Activated naive CD8-positive, alpha-beta T cell (primary cell): ENCODE measurements at regions not wholly inside any gene's neighbourhood (a gene's known extent, or its start where the extent isn't known, plus 50 kb on each side); places are given as distances from the start of the nearest gene placed in this dataset.
"Not testable (repeated sequence)": the region's sequence is repeated elsewhere in the genome, so short reads cannot be mapped to it uniquely, and the experiment has no call there.

Experiments
- H3K27ac Mint-ChIP-seq: one replicate; pipeline ENCODE4 v1.8.0; 2021; ENCODE audit warnings: mixed read lengths
- H3K27me3 Mint-ChIP-seq: one replicate; pipeline ENCODE4 v1.8.0; 2021; ENCODE audit warnings: mixed read lengths
- H3K36me3 Mint-ChIP-seq: one replicate; pipeline ENCODE4 v1.8.0; 2021; ENCODE audit warnings: mixed read lengths
- H3K4me1 Mint-ChIP-seq: one replicate; pipeline ENCODE4 v1.8.0; 2021; ENCODE audit warnings: low read depth, mixed read lengths
- H3K4me3 Mint-ChIP-seq: one replicate; pipeline ENCODE4 v1.8.0; 2021; ENCODE audit warnings: mild to moderate bottlenecking, mixed read lengths
- H3K9me3 Mint-ChIP-seq: one replicate; pipeline ENCODE4 v1.8.0; 2021; ENCODE audit warnings: low read depth, mixed read lengths

DNA sequence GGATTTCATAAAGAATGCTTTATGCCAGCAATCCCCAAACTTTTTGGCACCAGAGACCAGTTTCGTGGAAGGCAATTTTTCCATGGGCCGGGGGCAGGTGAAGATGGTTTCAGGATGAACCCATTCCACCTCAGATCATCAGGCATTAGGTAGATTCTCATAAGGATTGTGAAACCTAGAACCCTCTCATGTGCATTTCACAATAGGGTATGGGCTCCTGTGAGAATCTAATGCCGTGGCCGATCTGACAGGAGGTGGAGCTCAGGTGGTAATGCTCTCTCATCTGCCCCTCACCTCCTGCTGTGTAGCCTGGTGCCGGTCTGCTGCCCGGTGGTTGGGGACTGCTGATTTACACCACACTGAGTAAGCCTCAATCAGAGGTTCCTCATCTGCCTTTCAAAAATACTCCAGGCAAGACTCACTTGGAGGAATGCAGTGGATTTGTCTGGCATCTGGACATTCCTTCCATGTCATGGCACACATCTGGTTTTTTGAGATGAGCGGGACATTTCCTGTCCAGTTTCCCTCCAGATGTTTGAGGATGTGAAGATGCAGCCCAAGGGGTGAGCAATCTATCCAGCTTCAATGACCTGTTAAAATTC, 185.8 kb downstream of the VAPA start:
- Mint-ChIP-seq H3K9me3 (no peaks in the 10 kb centered on the region), H3K4me3 (no peak overlapping the region), H3K27ac (no peak overlapping the region), H3K27me3 (no peaks in the 10 kb centered on the region), H3K36me3 (no peaks in the 10 kb centered on the region), H3K4me1 (no peaks in the 10 kb centered on the region)

DNA sequence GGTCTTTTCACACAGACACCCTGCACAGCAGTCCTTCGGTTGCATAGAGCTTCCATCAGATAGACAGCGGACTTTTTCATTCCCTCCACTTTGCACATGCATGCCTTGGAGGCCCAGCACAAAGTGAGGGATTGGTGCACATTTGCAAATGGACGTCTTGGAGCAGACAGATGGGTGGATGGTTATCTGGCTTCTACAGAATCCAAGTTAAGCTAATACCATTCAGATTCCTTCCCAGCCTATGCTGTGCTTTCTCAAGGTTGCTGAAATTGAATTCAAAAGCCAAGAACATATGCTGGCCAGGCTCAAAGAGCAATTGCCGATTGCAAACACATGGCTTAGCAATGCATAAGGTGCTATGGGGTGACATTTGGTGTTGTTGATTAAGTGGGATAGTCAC, 186.4 kb downstream of the VAPA start:
- Mint-ChIP-seq H3K4me1 (no peaks in the 10 kb centered on the region), H3K36me3 (no peaks in the 10 kb centered on the region)

DNA sequence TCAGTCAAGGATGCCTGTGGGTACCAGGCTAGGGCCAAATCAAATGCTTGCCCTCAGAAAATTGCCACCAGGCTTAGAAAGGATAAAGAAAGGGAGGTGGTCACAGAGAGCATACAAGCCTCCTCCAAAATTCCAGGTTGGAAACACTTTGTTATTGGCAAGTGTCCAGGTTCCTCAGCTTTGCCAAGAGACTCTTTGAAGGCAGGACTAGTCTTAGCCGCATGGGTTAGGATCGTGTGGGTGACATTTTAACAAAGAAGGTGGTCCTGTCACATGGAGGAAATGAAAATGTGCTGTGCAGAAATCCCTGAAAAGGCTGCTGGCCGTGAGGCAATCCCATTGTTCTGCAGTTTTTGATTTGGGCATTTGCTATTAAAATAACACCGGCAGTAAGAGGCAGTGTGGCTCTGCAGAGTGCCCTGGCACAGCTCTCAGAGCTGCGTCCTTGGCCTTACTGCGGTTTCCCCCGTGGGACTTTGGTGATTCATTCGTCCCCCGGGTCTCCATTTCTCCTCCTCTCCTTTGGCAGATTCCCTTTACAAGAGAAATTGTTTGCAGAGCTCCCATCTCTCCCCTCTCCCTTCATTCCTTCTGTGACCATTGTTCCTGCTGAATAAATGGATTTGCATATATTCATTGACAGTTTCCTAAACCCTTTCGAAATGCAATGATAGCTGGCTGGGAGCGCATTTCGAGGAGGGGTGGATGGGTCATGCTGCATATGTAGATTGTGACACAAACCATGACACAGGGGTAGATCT, 187.3 kb downstream of the VAPA start:
- Mint-ChIP-seq H3K36me3 (no peaks in the 10 kb centered on the region), H3K4me1 (no peaks in the 10 kb centered on the region), H3K27me3 (no peaks in the 10 kb centered on the region), H3K4me3 (no peak overlapping the region), H3K9me3 (peaks cover 3% of the 10 kb centered on the region), H3K27ac (no peak overlapping the region)

More for the DNA sequence above, 186.4 kb downstream of the VAPA start:
- Mint-ChIP-seq H3K27me3 (no peaks in the 10 kb centered on the region), H3K9me3 (peaks cover under 1% of the 10 kb centered on the region), H3K27ac (no peak overlapping the region), H3K4me3 (no peak overlapping the region)

DNA sequence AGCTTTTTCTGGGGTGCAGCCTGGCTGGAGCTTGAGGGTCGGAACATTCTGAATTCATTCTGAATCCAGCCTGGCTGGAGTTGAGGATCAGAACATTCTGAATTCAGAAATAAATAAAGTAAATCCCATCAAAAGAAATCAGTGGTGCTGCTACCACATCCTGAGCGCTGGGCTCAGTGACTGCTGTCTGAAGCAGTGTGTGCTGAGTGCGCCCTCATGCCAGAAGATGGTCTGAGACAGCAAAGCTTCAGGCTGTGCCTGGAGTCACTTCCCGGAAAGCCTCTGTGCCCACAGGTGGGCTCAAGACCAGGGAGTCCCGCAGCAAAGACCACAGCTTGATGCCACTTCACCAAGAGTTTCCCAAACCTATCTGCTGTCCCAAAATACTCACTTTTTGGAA, 187.9 kb downstream of the VAPA start:
- Mint-ChIP-seq H3K9me3 (peaks cover 3% of the 10 kb centered on the region), H3K4me3 (no peak overlapping the region), H3K36me3 (no peaks in the 10 kb centered on the region), H3K27me3 (no peaks in the 10 kb centered on the region), H3K4me1 (no peaks in the 10 kb centered on the region), H3K27ac (no peak overlapping the region)

- not testable (repeated sequence) for H3K36me3 Mint-ChIP-seq, H3K4me1 Mint-ChIP-seq, H3K27me3 Mint-ChIP-seq, H3K4me3 Mint-ChIP-seq, H3K9me3 Mint-ChIP-seq, H3K27ac Mint-ChIP-seq
These were observed 191.3 kb downstream of the VAPA start for GRCh38 chr18:10105118-10105517.

DNA sequence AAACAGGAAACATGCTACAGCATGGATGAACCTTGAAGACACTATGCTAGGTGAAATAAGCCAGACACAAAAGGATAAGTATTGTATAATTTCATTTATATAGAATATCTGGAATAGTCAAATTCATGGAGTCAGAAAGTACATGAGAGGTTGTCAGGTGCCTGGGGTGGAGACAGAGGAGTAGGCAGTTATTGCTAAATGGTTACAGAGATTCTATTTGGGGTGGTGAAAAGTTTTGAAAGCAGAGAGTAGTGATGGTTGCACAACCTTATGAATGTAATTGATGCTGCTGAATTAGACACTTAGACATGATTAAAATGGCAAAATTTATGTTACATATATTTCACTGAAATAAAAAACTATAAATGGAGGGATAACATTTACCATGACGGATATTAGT, 197.4 kb downstream of the VAPA start:
- no peaks in the 10 kb centered on the region for H3K4me1 Mint-ChIP-seq
- no peak overlapping the region for H3K4me3 Mint-ChIP-seq
- H3K27ac Mint-ChIP-seq = no peak overlapping the region
- H3K9me3 Mint-ChIP-seq = no peaks in the 10 kb centered on the region
- peaks cover 7% of the 10 kb centered on the region for H3K27me3 Mint-ChIP-seq
- H3K36me3 Mint-ChIP-seq = no peaks in the 10 kb centered on the region

DNA sequence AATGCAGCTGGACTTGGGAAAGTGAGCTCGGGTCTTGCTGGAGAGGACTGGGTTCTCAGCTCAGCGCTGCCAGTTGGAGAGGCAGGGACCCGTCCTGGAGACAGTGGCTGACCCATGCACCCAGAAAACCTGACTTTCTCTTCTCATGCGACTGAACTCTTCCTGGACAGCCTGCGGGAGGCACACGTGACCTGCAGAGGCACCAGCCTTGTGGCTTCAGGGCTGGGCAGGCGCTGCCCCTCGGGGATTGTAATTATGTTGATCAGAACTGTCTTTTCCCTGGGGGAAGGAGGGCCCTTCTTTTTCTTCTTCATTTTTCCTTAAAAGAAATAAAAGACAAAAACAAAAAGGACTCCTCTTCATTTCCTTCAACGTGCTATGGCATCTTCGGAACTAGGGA, 198.1 kb downstream of the VAPA start:
- H3K4me1 Mint-ChIP-seq = no peaks in the 10 kb centered on the region
- no peaks in the 10 kb centered on the region for H3K9me3 Mint-ChIP-seq
- H3K36me3 Mint-ChIP-seq = no peaks in the 10 kb centered on the region
- H3K27me3 Mint-ChIP-seq = peaks cover 7% of the 10 kb centered on the region
- no peak overlapping the region for H3K27ac Mint-ChIP-seq
- no peak overlapping the region for H3K4me3 Mint-ChIP-seq

DNA sequence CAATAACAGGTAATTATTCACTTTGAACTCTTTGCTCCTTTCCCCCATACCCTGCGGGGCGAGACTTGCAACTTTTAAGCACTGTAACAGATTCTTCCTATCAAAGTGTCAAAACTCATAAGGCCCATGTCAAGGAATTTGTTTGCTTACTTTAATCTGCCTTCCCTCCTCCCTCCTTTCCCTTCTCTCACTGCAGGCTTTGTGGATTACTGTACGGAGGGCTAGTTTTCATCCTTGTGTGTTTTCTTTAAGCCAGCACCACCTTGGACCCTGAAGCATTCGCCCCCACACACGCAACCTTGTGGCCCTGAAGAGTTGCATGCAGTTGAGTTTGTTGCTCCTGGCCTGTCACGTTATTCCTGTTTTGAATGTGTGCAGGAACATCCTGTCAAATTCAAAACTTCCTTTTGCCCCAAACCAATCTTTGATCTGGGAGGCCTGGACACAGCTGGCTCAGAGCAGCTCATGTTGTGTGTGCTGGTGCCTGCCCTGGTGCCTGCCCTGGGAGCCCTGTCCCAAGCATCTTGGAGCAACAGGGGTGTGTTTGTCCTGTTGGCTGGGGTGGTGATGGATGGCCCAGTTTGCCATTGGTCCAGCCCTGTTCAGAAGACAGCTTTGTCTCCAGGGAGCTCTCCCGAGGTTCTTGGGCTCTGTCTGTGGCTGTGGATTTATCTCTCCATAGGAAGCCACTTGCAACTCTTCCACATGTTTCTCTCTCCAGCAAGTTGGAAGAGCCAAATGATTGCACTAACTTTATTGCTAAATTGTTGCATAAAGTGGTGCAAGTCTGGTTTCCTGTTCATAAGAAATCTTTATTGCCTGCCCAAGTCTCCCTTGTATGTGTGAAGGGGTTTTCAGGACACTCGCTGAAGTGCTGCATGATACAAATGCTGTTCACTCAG, 199.6 kb downstream of the VAPA start:
- H3K27me3 Mint-ChIP-seq = peaks cover 7% of the 10 kb centered on the region
- H3K27ac Mint-ChIP-seq = no peak overlapping the region
- no peaks in the 10 kb centered on the region for H3K4me1 Mint-ChIP-seq
- no peak overlapping the region for H3K4me3 Mint-ChIP-seq
- no peaks in the 10 kb centered on the region for H3K36me3 Mint-ChIP-seq
- no peaks in the 10 kb centered on the region for H3K9me3 Mint-ChIP-seq

DNA sequence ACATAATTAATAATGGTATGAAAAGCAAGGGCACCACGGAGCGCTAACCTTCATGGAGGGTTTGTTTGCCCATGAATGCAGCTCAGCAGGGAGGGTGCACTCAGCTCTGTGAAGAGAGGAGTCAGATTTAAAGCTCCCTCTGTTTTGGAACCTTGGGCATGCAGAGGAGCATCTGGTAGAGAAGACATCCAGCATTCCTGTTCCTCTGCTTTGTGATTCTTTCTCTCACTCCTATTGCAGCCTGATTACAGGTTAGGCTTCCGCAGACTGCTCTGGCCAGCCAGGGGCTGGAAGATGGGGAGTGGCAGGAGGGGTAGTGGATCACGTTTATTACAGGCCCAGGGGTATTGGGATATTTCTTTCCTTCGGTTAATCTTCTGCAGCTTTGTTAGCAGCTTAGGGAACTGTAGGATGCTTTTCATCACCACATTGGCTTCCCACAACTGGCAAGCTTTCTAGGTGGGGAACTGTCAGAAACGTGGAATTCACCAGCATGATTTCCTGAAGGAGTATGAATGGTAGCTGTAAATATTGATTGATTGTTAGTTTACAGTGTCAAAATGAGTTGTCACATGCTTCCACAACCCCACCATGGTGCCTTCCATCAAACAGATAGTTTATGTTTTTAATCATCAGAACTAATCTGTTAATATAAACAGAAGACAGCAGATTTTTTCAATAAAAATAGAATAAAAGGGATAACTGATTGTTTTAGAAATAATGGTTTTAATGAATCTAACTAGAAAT, 201.1 kb downstream of the VAPA start:
- Mint-ChIP-seq H3K36me3 (no peaks in the 10 kb centered on the region), H3K27me3 (peaks cover 2% of the 10 kb centered on the region), H3K4me3 (no peak overlapping the region), H3K4me1 (no peaks in the 10 kb centered on the region), H3K9me3 (no peaks in the 10 kb centered on the region), H3K27ac (no peak overlapping the region)

DNA sequence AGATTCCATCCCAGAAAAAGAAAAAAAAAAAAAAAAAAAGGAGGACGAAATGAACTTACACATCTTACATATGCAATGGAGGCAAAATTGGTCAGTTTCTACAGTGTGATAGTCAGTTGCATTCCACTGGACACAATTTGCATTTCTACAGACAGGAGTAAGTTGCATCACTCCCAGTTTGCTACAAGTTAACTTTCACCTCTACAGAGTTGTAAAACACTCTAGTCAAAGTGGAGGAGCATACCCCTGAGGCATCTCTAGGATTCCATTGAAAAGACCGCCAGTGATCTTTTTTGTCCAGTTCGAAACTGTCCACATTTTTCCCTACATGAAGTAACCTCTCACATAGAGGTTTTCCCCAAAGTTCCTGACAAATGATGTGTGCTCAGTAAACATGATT, 202.8 kb downstream of the VAPA start:
- Mint-ChIP-seq H3K27me3 (no peaks in the 10 kb centered on the region), H3K4me1 (no peaks in the 10 kb centered on the region)

GRCh38 chr18:10119528-10119927, 205.7 kb downstream of the VAPA start:
- Mint-ChIP-seq H3K27ac (no peak overlapping the region), H3K4me3 (no peak overlapping the region), H3K4me1 (no peaks in the 10 kb centered on the region), H3K36me3 (no peaks in the 10 kb centered on the region), H3K27me3 (no peaks in the 10 kb centered on the region), H3K9me3 (no peaks in the 10 kb centered on the region)

More for the DNA sequence above, 202.8 kb downstream of the VAPA start:
- no peaks in the 10 kb centered on the region for H3K36me3 Mint-ChIP-seq
- H3K4me3 Mint-ChIP-seq = no peak overlapping the region
- H3K9me3 Mint-ChIP-seq = no peaks in the 10 kb centered on the region
- no peak overlapping the region for H3K27ac Mint-ChIP-seq

GRCh38 chr18:10119991-10120390, 206.2 kb downstream of the VAPA start:
- no peaks in the 10 kb centered on the region for H3K36me3 Mint-ChIP-seq
- H3K4me1 Mint-ChIP-seq = no peaks in the 10 kb centered on the region
- no peak overlapping the region for H3K27ac Mint-ChIP-seq
- H3K9me3 Mint-ChIP-seq = no peaks in the 10 kb centered on the region
- H3K27me3 Mint-ChIP-seq = no peaks in the 10 kb centered on the region
- H3K4me3 Mint-ChIP-seq = no peak overlapping the region

- Mint-ChIP-seq H3K4me1 (no peaks in the 10 kb centered on the region), H3K4me3 (no peak overlapping the region), H3K27me3 (no peaks in the 10 kb centered on the region), H3K9me3 (no peaks in the 10 kb centered on the region), H3K36me3 (no peaks in the 10 kb centered on the region), H3K27ac (no peak overlapping the region)
These were observed 206.8 kb downstream of the VAPA start for GRCh38 chr18:10120622-10121021.

DNA sequence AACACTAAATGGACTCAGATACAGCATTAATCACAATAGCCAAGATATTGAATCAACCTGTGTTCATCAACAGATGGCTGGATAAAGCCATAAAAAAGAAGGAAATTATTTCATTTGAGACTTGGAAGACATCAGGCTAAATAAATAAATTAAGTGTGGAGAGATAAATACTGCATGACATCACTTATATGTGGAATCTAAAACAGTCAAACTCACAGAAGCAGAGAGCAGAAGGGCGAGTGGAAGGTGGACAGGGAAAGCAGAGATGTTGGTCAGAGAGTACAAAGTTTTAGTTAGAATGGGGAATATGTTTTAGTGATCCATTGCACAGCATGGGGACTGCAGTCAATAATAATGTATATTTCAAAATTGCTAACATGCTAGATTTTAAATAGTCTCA, 207.2 kb downstream of the VAPA start:
- Mint-ChIP-seq H3K4me3 (no peak overlapping the region), H3K9me3 (no peaks in the 10 kb centered on the region), H3K27ac (no peak overlapping the region), H3K36me3 (no peaks in the 10 kb centered on the region), H3K27me3 (no peaks in the 10 kb centered on the region), H3K4me1 (no peaks in the 10 kb centered on the region)
